NCI-H2107 treated with DMSO at 0.1 percent for 48 hours (cell line): ENCODE measurements at regions not wholly inside any gene's neighbourhood (a gene's known extent, or its start where the extent isn't known, plus 50 kb on each side); places are given as distances from the start of the nearest gene placed in this dataset.
"Not testable (repeated sequence)": the region's sequence is repeated elsewhere in the genome, so short reads cannot be mapped to it uniquely, and the experiment has no call there.

Experiments
- DNase-seq: peaks from one replicate; lab custom pipeline; 2025; ENCODE audit not compliant: unreplicated experiment; lab: John Stamatoyannopoulos, UW

DNA sequence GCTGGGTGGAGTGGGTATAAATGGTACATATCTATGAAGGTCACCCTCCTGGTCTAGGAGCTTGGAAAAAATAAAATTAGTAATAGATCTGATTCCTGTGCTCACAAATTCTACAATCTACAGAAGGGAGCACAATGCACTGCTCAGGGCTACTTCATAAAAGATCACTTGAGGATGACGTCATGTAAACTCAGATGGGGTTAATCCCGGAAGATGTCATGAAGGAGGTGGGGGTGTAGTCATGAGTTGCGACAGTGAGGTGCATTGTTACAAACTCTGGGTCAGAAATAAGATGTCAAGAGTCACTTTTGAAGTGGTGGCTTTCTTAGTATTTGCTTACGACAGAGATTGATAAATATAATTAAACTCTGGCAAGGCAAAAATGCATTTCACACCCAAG, 68.2 kb downstream of the LHX9 start:
- no peak for DNase-seq

DNA sequence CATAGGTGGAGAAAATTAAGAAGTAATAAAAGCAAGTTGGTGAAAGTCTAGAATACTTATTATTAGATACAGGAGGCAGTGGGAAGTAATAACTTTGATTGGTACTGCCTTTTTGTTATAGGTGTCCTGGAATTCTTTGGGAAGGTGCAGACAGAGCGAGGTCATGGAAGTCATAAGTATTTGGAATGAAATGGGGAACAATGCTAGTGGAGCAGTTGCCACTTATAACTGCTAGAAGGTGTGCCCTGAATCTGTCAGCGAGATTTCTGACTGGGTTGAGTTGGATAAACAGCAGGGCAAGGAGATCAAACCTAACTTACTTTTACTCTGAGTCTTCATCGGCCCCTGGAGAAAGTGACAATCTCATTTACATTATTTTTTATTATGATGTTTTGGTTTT, 69.6 kb downstream of the LHX9 start:
- no peak for DNase-seq

DNA sequence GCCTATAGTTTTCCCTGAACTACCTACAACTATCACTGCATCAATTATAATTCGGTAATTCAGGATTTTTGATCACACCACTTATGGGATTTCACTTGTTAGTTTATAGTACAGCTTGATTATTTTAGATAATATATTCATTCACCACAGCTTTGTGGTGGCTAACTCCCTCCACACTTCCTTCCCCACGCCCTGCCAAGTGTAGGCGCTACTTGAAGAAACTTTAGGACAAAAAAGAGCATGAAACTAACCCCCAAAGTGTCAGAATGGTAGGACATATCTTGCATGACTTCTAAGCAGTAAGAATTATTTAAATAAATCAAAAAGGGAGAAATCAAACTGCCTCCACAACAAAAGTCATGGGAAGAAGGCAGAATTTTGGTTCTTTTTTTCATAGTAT, 70.1 kb downstream of the LHX9 start:
- no peak for DNase-seq

DNA sequence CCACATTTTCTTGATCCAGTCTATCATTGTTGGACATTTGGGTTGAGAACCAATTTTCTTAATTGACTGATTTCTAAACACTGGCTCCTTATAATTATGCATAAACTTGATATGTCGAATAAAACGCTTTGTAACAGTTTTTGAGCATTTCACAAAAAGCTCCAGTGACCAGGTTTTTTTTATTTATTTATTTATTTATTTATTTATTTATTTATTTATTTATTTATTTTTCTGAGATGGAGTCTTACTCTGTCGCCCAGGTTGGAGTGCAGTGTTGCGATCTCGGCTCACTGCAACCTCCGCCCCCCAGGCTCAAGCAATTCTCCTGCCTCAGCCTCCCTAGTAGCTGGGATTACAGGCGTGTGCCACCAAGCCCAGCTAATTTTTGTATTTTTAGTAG, 71.4 kb downstream of the LHX9 start:
- not testable (repeated sequence) for DNase-seq

DNA sequence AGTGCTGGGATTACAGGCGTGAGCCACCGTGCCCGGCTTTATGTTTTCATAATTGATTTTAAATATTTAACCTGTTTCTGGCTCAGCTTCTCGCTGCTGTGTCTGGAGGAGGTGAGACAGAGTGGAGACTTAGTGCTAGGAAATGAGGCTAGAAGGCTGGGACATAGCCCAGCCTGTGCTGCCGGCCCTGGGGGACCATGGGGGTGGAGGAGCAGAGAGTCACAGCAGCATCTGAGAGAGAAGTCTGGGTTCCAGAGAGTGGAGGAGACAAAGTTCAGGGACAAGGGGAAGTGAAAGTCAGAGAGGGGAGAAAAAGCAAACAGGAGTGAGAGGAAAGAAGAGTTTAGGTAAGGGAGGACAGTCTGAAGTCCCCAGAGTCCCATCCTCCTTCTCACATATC, 71.9 kb downstream of the LHX9 start:
- DNase-seq, result no peak

DNA sequence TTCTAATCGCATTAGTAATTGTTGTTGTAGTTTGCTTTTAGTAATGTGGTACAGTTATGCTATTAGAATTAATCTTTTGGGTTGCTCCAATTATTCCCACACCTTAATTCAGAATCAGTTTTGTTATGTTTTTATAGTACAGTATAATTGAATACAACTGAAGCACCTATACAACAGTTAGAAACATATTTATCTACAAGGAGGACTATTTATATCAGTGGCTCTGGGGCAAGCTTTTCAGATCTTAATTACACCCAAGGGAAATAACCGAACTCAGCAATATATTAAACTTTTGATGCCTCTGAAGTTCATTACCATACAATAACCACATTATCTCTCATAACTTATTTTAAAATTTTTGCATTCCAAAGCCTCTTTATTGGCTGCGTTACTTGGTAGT, 74.4 kb downstream of the LHX9 start:
- no peak for DNase-seq

DNA sequence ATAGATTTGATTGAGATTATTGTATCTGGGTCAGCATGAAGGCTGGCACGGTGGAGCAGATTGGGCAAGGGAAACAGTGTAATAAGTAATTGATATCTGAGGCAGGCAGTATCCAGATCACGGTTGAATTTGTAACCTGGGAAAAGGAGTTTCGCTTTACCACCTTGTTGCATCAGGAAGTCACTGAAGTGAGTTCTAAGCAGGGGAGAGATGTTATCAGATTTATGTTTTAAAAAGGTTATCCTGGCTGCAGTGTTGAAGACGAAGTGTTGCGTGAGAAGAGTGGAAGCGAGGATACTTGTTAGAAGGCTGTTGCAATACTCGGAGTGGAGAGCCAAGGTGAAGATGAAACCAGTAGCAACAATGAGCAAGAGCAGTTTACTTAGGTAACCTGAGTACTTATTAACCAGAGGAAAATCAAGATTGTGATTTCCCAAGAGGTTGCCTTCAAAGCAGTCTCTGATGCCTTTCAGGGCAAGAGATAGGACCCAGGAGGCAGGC, 77.8 kb downstream of the LHX9 start:
- DNase-seq, result no peak

DNA sequence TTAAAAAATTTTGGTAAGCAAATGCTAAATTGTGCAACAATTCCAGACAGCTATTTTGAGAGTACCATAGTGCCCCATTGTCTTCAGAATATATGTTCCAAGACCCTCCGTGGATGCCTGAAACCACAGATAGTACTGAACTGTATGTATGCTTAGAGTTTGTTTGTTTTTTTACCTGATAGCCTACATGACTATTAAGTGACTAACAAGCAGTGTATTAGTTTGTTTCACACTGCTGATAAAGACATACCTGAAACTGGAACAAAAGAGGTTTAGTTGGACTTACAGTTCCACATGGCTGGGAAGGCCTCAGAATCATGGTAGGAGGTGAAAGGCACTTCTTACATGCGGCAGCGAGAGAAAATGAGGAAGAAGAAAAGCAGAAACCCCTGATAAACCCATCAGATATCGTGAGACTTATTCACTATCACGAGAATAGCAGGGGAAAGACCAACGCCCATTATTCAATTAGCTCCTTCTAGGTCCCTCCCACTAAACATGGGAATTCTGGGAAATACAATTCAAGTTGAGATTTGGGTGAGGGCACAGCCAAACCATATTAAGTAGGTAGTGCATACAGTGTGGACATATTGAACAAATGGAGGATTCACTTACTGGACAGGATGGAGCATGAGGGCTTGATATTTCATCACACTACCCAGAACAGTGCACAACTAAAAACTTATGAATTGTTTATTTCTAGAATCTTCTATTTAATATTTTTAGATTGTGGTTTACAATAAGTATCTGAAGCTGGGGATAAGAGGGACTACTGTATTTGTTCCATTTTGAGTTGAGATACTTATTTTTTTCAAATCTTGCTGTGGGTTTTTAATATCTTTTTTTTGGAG, 78.5 kb downstream of the LHX9 start:
- no peak for DNase-seq

DNA sequence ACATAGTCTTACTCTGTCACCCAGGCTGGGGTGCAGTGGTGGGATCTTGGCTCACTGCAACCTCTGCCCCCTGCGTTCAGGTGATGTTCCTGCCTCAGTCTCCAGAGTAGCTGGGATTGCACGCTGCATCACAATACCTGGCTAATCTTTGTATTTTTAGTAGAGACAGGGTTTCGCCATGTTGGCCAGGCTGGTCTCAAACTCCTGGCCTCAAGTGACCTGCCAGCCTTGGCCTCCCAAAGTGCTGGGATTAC, 79.0 kb downstream of the LHX9 start:
- DNase-seq, result not testable (repeated sequence)

DNA sequence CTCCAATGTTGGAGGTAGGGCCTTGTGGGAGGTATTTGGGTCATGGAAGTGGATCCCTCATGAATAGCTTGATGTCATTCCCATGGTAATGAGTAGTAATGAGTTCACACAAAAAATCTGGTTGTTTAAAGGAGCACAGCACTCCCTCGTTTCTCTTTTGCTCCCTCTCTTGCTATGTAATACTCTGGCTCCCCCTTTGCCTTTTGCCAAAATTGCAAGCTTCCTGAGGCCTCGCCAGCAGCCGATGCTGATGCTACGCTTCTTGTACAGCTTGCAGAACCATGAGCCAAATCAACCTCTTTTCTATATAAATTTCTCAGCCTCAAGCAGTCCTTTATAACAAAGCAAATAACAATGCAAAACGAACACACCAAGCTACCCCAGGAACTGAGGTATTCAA, 80.9 kb downstream of the LHX9 start:
- no peak for DNase-seq

DNA sequence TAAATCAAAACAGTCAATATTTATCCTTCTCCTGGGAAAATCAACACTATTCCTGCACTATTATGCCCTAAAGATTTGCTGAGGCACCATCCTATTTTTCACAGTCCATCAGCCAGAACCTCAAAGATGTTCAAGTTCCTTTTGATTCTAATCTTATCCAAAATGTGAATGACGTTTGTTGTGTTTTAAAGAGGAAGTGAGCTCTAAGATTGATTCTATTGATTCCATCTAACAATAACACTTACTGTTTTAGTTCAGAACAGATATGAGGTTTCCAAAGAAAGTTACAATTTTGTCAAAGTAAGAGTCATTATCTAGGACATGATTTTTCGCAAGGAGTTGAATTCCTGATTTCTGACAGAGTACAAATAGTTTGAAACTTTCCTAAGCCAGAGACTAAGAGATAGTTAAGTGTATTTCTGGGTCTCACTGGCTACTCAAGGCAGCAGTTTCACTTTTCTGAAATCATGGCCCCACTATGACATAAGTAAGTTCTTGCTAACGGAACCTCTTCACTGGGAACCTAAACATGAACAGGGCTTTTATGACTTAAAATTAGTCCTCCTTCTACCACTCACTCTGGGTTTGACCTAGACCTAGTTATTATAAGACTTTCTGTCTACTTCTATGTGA, 84.7 kb downstream of the LHX9 start:
- DNase-seq, result no peak

DNA sequence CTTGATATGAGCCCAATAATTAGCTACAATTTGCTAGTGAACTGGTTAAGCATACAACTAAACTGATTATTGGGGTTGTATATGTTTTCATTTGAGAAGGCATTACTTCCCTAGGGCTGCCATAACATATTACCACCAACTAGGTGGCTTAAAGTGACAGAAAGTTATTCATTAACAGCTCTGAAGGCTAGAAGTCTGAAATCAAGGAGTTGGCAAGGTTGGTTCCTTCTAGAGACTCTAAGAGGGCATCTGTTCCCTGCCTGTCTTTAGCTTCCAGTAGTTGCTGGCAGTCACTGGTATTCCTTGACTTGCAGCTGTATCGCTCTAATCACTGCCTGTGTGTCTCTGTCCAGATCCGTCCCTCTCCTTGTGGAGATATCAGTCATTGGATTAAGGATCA, 86.3 kb downstream of the LHX9 start:
- no peak for DNase-seq

DNA sequence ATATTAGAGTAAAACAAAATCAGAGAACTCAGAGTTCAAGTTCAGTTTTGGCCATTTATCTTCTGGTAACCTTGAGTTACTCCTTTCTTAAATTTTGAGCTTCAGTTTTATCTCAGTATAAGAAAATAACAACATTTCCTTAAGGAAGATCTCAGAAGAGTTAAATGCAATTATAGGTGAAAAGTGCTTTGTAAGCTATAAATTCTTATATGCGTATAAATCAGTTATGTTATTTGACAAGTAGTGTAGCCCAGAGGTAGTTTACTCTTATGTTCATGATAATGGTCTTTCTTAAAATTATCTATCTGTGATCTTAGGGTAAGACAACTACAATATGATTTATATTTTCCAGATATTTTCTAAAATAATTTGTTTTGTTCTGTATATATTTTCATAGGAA, 89.8 kb downstream of the LHX9 start:
- no peak for DNase-seq

DNA sequence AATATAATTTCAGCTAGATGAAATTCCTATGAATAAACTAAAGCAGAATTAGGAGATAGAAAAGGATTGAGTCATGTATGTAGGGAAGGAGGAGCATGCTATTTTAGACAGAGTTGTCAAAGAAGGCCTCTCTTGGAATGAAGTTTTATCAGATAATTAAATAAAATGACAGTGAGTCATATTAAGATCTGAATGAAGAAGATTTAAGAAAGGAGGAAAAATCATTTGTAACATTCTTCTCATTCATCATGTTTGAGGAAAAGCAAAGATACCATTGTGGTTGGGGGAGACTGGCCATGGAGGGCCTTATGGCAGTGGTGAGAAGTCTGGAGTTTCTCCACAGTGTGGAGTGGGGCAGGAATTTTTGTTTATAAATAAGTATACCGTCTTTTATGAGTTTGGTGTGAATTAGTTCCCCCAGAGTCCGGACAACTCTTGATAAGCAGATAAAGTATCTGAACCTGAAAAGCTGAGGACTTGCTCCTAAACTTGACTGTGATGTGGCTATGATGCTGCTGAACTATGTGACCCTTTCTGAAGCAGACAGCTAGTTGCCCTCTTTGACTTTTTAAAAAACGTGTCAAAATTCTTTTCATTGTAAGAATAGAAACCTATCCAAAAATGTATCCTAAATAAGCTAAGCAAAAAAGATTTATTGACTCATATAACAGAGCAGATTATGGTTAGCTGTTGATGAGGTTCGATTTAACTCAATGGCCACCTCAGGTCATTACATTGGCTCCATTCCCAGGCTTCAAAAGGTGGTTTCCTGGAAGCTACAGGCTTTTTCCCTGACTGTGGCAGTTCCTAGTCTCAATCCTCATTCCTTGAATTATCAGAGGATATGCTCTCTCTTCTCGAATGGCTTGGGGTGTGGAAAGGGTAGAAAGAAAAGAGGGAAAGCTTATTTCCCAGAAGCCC, 90.8 kb downstream of the LHX9 start:
- no peak for DNase-seq

DNA sequence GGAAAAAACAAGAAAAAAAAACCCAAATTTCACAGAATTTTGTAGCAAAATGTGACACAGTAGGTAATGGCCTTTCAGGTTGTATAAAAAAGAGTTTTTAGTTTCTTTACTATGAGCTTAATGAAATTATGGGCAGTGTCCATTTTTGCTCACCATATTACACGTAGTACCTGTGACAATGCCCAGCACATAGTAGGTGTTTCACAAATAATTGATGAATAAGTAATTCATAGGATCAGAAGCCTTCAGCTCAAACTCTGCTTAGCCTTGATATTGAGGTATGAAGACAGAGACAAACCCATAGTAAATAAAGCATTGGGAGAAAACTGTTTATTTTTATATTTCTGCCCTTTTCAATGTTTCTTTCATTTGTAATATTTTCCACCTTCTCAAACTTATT, 97.2 kb downstream of the LHX9 start:
- no peak for DNase-seq

DNA sequence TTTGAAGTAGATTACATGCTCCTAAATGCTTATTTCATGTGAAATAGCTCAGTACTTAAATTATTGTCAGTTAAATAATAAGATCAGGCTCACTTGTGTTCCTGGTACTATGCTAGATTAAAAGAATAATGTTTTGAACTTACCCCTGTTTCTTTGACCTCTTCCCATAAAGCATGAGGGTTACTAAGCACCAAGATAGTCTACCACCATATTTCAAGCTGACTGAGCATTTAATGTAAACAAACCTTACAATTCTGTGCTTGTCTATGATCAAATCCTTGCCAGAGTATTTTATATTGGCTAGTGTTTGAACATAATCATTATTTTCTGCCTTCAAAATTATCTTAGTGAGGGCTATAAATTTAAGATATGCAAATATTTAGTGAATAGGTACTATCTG, 98.1 kb downstream of the LHX9 start:
- no peak for DNase-seq

DNA sequence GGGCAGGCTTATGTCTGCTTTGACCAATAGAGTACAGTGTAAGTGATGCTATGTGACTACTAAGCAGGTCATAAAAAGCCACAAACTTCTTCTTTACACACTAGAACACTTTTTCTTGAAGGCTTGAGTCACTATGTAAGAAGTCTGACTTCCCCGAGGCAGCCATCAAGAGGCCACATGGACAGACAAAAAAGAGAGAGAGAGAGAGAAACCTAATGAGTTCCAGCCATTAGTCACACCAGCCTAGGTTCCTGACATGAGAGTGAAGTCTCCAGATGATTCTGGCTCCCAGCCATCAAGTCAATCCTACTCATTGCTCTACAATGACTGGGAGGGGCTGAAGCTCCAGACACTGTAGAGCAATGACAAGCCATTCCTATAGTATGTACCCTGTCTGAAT, 101.4 kb downstream of the LHX9 start:
- no peak for DNase-seq

DNA sequence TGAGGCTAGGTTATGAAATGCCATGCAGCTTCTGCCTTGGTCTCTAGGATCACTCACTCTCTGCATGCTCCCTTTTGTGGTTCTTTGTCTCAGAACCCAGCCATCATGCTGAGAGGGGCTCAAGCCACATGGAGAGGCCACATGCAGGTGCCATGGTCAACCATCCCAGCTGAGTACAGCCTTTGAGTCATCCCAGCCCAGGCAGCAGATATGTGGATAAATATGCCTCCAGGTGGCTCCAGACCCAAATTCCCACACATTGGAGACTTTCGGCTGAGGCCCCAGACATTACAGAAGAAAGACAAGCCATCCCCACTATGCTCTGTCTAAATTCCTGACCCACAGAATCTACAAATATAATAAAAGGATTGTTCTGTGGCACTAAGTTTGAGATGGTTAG, 102.0 kb downstream of the LHX9 start:
- DNase-seq, result no peak

DNA sequence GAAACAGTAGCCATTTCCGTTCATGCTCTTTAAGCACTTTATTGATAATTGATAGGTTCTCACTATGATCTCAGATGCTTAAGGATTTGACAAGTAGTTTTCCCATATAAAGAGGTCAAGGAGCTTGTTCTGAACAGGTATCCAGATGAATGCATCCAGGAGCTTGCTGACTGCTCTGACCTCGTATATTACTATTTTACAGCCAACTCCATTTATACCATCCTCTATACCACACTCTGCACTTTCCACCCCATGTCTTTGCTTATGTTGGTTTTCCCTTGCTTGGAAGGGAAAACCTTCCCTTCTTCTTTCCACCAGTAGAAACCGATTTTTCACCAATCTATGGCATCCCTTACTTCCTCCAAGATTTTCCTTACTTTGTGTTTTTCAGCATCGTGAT, 107.2 kb downstream of the LHX9 start:
- DNase-seq, result no peak

DNA sequence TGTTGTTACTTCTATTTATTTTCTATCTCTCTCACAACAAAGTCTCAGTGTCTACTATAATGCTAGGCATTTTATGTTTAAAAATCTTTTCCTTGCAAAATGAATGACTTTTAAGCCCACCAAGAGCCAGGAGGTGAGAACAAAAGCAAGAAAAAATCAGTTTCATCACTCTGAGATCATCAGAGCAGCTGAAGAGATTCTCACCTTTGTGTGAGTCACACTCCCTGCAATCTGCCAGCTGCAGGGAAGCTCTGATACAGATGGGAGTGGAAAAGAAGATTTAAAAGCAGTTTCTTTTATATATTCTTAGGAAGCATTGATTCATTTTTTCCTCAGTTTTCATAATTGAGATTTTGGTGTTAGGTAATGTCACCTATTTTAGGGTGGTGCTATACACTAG, 107.6 kb downstream of the LHX9 start:
- DNase-seq, result no peak

DNA sequence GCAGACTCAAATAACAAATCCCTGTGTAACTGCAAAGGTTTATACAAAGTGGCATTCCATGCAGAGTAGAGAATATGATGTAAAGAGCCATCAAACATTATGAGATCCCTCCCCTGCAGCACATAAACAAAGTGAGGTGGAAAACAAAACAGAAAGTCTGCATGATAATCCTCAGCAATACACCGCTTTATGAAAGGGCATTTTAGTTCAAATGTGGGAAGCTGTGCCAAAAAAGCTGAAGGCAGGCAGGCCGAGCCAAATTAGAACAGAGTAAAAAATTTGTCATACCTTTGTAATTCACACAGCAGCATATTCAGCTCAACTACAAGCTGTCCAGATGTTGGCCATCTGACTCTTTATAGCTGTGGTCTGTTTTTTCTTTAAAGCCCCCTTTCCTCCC, 113.5 kb downstream of the LHX9 start:
- no peak for DNase-seq

DNA sequence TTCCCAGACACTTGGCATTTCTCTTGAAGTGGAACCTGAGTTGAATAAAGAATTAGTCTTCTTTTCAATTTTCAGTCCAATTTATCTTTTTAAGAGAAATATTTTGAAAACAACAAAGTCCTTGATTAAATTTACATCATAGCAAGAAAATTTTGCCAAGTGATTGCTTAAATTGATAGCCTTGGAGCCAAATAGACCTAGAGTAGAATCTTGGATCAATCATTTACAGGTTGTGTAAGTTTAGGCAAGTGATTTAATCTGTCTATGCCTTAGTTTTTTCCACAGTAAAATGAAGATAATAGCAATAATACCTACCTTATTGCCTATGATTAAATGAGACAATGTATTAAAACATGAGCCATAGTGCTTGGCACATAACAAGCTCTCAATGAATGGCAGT, 113.9 kb downstream of the LHX9 start:
- no peak for DNase-seq
